CD4-positive, alpha-beta T cell treated with Interleukin-2 at 100 ng/mL for 4 hours (primary cell): ENCODE measurements at regions not wholly inside any gene's neighbourhood (a gene's known extent, or its start where the extent isn't known, plus 50 kb on each side); places are given as distances from the start of the nearest gene placed in this dataset.

Experiments used
- DNase-seq: peaks from one replicate; pipeline ENCODE4 v3.0.0-alpha.2; 2020; ENCODE audit warnings: low spot score

- DNase-seq, result no peak
Measured at GRCh38 chr4:181418496-181418895, 824.7 kb upstream of the TENM3 start.

- no peak for DNase-seq
Measured at GRCh38 chr4:181420950-181421349, 822.3 kb upstream of the TENM3 start.

DNA sequence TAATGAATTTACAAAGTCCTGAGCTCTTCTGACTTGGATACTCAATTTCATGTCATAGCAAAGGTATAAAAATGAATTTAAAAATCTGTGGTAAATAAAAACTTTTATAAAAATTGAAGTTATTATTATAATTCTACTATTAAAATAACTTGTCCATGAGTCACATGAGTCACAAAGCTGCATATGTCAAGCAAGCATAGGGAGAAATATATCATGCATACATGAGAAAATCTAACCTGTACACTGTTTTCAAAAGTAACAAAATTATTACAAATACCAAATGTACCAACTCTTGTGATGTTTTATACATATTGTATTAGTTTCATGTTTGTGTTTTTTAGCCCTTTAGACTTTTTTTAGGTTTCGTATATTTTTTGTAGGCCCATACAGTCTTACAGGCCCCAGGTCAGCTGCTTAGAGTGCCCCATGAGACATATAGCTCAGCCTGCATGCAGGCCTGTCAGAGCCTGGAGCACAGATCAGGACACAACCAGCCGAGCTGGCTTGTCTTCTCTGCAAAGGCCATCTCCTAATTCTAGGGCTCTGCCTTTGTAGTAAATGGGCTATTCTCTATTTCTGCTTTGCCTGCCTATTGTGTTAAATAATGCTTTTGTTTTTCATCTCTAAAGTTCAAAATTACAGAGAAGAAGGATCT, 818.7 kb upstream of the TENM3 start:
- DNase-seq, result no peak

DNA sequence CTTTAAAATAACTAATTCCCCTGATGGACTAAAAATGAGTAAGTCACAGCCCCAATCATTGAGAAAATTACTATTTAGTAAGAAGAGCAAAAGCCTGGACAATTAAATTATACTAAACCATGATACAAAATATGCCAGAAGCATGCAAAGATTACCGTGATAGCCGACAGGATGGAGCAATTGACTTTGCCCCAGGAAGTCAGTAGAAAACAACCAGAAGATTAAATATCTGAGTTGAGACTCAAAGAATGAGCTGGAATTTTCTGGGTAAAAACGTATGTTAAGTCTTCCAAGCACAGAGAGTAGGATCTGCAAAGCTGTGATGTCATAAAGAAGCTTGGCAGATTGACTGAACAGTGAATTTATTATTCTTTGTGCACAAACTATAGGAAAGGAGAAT, 816.1 kb upstream of the TENM3 start:
- no peak for DNase-seq

DNA sequence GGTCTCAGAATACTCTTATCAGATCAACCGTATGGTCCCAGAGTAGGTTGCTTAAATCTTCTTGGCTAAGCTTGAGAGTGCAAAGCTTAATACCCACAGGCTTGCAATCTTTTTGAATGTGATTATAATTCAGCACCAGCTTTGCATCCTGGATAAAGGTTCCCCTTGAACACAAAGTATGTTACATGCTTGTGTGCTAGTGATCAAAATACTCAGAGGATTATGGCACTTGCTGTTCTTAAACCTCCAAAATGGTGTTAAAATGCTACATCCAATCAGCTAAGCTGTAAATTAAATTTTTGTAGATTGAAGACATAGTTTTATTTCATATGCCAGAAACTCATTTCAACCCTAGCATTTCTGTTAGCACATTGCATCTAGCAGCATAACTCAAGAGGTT, 812.2 kb upstream of the TENM3 start:
- DNase-seq, result no peak

DNA sequence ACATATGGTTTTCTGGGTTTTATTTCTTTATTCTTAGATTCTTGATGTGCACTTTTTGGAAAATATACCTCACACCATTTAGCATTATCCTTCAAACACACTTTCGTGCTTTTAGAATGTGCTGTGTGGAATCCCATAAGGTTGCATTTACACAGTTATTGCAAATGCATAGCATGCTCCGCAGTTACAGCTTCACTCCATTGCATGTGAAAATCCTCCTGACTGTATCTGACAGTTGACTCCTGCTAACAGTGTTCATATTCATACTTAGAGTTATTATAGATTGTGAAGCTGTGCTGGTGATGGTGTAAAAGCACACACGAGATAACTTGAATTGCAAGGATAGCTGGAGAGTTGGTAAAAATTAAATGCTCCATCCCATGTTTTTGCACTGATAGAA, 811.5 kb upstream of the TENM3 start:
- DNase-seq, result no peak

GRCh38 chr4:181432335-181432734, 810.9 kb upstream of the TENM3 start:
- DNase-seq, result no peak

- DNase-seq, result no peak
Measured at GRCh38 chr4:181437895-181438294, 805.3 kb upstream of the TENM3 start.

DNA sequence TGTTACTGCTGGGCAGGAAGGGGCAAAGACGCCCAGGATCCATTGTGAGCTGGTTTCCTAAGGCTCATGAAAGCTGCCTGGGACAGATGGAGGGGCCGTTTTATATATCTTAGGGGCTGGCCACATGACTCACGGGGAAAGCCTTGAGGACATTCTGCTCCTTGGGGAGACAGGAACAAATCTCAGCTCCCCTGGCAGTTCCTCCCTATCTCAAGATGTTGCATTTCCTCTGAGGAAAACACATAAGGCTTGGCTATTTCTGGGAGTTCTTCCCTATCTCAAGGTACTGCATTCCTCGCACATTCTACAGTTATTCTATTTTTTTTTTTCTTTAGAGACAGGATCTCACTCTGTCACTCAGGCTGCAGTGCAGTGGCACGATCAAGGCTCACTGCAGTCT, 804.6 kb upstream of the TENM3 start:
- DNase-seq, result no peak

DNA sequence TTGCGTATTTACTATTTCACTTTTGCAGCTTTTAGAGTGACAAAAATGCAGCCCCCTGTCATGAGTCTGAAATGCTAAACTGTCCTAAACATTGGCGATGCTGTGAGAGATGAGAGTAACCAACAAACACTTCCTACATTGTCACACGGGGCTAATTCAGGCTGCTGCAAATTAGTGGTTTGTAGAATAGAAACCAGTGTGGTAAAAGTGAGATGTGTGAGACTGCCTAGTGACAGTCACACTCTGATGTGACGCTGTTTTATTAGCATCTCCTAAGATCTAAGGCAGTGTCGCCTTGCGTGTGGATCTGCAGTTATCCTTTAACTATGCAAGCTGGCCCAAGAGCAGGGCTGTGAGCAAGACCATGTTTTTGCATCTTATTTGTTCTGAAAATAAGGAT, 800.2 kb upstream of the TENM3 start:
- DNase-seq, result no peak

- no peak for DNase-seq
Measured at GRCh38 chr4:181465826-181466225, 777.4 kb upstream of the TENM3 start.

GRCh38 chr4:181468451-181468850, 774.8 kb upstream of the TENM3 start:
- no peak for DNase-seq

- DNase-seq, result no peak
Measured at GRCh38 chr4:181470306-181470705, 772.9 kb upstream of the TENM3 start.

- DNase-seq, result no peak
Measured at GRCh38 chr4:181475359-181475758, 767.8 kb upstream of the TENM3 start.

DNA sequence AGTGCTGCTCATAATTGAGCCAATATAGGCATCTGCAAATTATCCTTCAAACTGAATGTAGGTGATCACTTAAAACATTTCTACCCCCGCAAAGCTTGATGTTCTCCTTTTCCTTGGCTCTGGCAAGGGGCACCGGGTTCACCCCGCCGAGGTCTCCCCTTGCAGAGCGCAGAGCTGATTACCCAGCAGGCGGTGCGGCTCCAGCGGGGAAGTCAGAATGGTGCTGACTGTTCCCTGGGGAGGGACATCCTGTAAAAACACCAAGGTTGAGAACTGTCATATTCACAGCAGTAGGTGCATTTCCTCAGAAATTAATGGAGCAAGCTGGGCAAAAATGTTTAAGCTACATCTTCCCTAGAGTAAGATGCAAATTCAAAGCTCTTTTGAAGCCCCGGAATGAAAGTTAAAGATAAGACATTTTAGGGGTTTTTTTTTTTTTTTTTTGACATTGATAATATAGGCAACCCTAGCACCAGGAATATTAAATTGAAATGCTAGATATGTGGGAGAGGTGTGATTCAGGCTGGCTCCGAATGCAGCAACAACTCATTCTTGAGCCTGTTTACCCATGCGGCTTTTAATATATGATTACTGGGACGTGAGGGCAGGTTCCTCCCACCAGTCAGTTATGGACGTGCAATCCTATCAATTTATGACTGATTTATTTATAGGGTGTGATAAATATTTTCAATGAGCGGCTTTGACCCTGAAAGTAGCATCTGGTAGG, 767.3 kb upstream of the TENM3 start:
- no peak for DNase-seq

GRCh38 chr4:181476508-181476890, 766.7 kb upstream of the TENM3 start:
- DNase-seq, result no peak

DNA sequence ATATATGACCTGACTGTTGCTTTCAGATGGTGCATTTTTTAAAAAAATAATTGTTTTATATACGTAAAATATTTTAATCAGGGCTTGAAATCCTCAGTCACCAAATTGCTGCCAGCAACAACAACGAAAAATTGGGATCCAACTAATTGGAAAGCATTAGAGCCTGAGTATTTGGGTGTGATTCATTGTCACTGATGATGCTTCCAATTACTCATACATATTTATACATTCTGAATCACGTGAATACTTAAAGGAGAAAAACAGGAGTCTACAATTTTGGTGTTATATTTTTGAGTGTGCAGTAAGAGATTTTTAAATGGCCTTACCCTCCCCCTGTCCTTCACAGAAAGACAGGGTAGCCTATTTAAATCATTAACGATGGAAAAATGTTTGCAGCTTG, 765.6 kb upstream of the TENM3 start:
- no peak for DNase-seq

DNA sequence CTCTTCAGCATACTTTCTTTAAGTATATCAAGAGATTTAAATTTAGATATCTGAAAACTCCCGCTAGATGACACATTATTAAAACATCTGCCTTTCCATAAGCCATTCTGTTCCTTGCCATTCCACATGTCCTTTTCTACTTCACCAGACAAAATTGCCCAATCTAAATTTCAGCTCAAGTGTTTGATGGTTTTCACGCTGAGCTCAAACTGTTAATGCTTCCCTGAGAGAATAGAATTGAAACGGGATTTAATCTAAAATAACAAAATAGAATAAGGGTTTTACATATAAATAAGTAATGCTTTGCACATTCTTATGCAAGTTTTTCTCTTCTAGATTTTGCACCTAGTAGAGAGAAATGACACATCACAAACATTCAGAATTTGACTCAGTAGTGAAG, 764.5 kb upstream of the TENM3 start:
- DNase-seq, result no peak

DNA sequence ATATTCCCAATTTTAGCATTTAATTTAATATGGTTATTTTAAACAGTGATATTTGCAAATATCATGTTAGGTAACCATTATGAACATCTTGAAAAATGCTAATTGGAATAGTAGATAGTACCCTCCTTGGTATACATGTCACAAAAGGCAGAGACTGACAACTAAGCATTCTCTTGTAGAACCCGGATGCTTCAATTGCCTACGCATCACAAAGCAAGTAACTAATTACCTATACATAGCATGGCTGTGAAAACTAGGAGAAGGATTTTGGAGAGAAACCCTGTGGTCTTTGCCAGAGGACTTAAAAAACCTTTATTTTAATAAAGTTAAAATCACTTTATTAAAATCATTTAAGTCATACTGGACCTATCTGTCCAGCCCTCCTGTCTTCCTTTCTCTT, 764.1 kb upstream of the TENM3 start:
- no peak for DNase-seq

- no peak for DNase-seq
Measured at GRCh38 chr4:181484396-181484795, 758.8 kb upstream of the TENM3 start.

DNA sequence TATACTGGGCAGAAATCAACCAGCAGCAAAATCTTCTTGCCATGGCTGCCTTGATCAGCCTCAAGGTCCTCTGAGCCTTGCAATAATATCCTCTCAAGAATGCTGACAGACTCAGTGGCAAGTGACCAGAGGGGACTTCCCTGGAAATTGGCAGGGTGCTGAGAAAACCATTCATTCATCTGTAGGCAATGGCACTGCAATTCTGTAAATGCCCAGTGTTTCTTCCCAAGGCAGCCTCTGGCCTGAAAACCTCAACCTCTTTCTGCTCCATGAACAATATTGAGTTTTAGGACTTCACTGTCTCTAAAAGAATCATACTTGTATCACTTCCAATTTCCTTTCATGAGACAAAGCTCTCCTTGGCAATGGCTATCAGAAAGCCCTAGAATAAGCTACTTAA, 754.3 kb upstream of the TENM3 start:
- no peak for DNase-seq

GRCh38 chr4:181498148-181498547, 745.1 kb upstream of the TENM3 start:
- DNase-seq, result no peak

GRCh38 chr4:181502611-181503010, 740.6 kb upstream of the TENM3 start:
- DNase-seq, result no peak
